IPS-NIHi7 (cell line): ENCODE measurements at regions not wholly inside any gene's neighbourhood (a gene's known extent, or its start where the extent isn't known, plus 50 kb on each side); places are given as distances from the start of the nearest gene placed in this dataset.
"Not testable (repeated sequence)": the region's sequence is repeated elsewhere in the genome, so short reads cannot be mapped to it uniquely, and the experiment has no call there.

Experiments used
- DNase-seq: peaks from one replicate; pipeline ENCODE4 v3.0.0; 2012; ENCODE audit warnings: mixed read lengths; ENCODE audit errors: extremely low spot score

DNA sequence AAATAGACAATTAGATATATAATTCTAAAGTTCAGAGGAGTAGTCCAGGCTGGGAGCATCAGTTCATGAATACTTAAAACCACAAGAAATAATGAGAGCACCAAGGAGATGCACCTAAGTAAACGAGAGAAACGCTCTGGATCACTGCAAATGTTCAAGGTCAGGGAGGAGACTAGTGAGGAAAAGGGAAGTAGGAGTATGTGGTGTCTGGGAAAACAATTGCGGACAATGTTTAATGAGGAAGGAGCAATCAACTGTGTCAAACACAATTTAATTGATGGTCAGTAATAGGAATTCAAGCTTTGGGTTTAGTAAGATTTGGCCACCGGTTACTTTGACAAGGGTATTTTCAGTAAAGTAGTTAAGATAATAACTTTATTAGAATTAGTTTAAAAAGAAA, 652.2 kb downstream of the DACH1 start:
- DNase-seq, result no peak

DNA sequence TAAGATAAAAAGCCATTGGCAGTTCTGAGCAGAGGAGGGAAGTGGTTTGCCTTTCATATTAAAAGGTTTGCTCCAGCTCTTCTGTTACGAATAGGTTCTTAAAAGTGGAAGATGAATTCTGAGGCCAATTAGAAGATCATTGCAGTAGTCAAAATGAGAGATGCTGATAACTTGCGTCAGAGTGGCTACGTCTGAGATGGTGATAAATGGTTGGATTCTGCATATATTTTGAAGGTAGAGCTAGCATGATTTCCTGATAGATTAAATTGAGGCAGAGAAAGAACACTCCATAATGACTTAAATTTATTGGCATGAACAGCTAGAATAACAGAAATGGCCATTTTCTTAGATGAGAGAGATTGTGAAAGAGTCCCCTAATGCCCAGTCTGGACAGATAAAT, 652.6 kb downstream of the DACH1 start:
- DNase-seq, result no peak

DNA sequence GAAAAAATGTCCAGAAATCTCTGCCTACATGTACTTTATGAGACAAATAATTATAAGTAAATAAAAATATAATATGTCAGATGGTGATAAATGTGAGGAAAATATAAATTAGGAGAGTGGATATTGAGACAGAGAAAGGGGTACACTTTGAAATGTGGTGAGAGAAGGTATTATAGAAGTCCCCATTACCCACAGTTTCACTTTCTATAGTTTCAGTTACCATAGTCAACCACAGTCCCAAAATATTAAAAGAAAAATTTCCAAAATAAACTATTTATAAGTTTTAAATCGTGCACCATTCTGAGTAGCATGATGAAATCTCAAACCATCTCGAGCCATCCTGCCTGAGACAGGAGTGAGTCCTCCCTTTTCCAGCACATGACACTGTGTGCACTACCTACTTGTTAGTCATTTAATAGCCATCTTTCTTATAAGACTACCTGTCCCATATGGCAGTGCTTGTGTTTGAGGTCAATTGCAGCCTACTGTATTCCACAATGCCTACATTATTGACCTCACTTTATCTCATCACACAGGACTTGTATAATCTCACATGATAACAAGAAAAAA, 653.7 kb downstream of the DACH1 start:
- no peak for DNase-seq

DNA sequence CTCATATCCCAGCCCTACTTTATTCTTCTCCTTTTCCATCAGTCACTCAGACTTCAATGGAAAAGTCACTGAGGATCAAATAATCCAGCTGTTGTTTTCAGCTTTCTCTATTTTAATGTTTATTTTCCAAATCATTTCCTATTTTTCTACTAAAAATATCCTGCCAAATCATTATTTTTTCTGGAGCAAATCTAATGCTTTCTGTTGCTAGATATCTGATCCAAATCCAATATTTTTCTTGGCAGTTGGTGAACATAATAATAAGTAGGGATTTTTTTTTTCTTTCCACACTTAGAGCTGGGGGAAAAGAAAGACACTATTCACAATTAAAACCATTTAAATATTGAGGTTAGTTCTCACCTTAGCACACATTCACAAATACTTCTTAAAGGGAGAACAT, 656.1 kb downstream of the DACH1 start:
- no peak for DNase-seq

DNA sequence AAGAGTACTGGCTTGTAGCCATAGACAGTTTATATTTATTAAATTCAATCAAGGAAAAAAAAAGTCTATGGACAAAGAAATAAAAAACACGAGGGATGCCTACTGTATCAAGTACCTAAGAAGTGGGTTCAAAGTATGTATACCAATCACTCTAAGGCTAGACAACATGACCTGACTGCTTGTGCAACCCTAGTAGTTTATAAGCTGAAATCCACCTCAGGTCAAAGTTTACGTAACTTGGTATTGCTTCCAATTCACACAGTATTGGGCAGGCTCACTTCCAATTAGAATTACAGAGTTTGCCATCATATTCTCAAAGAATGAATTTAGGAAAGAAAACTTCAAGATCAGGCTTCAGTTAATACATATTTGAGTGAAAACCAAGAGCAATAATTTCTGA, 657.8 kb downstream of the DACH1 start:
- DNase-seq, result no peak

DNA sequence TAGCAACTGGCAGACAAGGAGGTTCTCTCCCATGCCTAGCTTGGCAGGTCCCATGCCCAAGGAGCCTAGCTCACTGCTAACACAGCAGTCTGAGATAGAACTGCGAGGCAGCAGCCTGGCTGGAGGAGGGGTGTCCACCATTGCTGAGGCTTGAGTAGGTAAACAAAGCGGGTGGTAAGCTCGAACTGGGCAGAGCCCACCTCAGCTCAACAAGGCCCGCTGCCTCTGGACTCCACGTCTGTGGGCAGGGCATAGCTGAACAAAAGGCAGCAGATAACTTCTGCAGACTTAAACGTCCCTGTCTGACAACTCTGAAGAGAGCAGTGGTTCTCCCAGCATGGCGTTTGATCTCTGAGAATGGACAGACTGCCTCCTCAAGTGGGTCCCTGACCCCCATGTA, 682.4 kb downstream of the DACH1 start:
- not testable (repeated sequence) for DNase-seq

DNA sequence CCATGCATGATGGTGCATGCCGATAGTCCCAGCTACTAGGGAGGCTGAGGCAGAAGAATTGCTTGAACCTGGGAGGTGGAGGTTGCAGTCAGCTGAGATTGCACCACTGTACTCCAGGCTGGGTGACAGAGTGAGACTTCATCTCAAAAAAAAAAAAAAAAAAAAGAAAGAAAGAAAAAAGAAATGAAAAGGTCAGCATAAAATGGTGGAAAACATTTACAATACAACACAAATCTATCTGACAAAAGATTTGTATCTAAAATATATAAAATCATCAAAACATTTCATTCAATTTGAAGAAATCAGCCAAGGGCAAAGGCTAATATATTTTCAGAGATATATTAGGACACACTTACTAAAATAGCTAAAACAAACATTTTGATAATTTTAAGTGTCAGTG, 683.7 kb downstream of the DACH1 start:
- DNase-seq, result not testable (repeated sequence)

DNA sequence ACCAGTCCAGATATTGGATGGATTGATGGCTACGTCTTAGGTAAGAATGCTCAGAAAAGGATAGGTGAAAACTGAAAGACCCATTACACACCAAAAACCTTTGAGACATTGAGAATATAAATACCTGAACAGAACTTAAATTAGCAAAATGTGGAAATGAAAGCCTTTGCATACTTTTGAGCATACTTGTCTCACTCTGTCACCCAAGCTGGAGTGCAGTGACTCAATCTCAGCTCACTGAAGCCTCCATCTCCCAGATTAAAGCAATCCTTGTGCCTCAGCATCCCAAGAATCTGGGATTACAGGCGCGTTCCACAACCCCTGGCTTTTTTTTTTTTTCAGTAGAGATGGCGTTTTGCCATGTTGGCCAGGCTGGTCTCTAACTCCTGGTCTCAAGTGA, 695.3 kb downstream of the DACH1 start:
- no peak for DNase-seq

DNA sequence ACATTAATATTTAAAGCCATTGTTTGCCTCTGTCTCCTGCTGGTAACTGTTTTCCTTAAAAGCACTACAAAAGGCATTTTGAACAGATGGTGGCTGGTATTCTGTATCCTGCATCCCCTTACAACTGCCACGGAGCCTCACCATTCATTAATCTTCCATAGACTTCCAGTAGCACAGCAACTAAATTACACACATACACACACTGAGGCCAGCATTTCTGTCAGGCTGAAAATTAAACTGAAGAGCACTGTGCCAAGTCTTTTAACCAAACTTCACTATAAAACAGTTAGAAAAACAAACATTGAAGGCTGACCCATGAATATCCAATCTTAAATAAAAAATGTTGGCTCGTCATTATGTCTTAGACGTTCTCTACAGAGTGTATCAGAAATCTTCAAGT, 697.8 kb downstream of the DACH1 start:
- no peak for DNase-seq

DNA sequence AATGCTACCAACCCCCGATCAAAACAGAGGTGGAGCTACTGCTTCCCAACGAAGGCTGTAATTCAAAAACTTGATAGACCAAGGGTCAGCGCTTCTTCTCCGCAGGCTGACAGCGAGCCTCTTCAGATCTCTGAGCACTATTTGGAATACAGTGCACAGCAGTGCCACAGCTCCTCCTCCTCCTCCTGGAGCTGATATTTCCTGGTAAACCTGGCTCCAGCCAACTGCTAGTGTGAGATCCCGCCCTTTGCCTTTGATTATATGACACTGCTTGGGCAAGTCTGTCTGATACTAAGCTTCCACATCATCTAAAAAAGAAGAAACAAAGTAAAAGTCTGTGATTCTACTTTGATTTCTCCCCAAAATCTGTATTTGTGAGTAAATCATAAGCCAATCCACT, 710.5 kb downstream of the DACH1 start:
- no peak for DNase-seq

DNA sequence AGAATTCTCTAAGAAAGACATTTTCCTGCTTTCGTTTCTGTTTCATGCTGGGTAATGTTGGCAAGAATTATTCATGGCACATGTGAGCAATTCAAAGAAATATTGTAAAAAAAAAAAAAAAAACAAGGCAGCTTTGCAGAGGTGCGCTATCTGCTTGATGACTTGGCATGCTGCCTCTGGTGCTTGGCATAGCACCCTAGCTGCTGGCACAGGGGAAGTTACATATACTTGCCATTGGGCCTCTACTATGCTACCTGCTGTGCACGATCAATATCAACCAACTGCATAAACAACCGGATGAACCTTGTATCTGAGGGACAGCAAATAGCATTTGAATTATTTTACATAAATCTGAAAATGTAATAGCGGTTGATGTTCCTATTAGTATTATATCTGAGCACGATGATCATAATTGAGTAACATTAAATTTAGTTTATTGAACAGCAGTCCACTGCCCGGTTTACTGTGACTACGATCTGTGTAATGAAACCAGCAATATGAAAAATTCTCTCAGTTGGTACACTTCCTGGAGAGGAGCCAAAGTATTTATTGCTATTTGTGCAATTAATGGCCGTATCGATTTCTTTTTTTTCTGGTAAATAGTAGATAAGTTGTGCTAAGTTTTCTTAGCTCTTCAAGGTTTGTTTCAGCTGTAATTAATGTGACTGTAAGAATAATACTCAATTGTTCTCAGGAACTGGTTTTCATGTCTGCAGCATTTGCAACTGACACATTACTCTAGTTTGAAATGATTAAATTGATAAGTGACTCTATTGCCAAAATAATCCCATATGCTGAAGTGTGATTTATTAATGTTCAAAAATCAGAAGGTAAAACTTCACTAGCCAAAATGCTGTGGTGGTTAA, 717.3 kb downstream of the DACH1 start:
- no peak for DNase-seq

DNA sequence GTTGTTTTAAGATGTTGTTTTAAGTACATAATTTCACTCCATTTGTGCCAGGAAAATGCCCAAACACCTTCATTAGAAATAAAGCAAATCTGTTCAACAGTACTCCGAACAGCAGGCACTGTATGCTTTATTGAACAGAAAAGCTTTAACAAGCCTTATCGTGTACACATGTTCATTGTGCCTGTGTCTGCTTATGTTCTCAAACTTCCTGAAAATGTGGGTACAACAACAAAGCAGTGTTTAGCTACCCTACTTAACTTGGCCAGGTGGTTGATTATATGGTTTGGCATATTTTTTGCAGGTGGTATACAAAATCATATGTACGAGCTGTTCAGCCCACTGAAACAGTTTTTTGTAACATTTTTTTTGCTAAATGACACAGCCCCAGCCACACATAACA, 718.0 kb downstream of the DACH1 start:
- DNase-seq, result no peak

DNA sequence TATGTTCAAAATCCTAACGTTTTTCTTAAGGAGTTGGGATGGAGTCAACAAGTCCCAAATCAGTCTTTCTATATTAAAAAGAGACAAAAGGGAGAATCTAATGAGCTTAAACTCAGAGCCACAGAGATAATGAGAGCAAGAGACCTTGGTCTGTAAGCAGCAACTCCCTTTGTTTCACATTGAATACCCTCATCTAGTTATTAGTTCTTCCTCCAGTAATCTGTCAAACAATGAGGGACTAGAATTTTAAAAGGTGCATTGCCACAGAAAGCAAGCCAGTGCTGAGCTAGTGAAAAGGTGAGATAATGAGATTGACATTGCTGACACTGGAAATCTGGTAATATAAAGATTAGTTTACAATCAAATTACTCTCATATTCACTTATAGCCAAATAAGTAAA, 718.6 kb downstream of the DACH1 start:
- DNase-seq, result no peak

DNA sequence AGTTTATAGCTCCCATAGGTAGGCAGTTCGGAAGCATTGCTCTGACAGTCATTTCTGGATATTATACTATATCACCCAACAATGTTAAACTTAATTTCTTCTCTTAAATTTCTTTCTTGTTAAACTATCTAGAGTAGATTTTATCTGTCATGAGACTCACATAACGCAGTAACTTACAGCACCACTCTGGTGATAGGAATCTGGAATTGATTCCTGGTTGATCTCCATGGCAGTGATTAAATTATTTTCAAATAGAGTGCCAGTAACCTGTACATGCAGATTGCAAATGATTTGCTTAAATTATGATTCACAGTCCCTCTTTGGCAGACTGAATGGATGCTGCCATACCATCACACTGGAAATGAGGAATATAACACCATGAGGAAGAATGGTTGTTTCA, 722.1 kb downstream of the DACH1 start:
- DNase-seq, result no peak

DNA sequence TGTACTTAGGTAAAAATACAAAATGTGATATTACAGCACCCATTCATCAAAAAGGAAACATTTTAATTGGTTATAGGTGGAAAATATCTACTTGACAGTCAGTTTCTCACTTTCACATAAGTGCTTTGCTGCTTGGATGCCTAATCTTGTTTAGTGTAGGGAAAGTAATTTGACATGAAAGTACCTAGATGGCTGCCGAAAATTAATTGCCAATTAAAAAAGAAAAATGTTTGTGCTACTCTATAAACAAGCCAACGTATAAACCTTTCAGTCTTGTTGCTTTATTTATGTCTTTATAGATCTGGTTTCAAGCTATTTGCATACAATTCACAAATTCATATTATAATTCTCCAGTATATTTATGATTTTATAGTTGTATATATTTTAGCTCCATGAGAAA, 729.9 kb downstream of the DACH1 start:
- no peak for DNase-seq

DNA sequence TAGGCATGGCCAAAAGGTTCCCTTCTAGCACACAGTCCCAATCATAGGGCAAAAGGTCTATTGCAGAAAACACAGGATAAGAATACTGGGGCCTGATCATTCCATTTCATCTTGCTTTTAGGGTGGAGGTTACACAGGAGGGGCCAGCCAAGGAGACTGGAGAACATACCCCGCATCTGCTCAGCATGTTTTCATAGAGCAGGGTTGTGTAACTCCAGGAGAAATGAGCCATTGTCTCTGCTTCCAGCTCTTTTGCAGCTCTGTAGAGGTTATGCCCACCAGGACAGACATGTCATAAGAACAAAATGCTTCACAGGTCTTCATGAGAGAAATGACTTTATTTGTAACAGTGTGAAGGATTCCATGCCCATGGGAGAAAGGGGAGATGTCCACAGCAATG, 742.8 kb downstream of the DACH1 start:
- no peak for DNase-seq

DNA sequence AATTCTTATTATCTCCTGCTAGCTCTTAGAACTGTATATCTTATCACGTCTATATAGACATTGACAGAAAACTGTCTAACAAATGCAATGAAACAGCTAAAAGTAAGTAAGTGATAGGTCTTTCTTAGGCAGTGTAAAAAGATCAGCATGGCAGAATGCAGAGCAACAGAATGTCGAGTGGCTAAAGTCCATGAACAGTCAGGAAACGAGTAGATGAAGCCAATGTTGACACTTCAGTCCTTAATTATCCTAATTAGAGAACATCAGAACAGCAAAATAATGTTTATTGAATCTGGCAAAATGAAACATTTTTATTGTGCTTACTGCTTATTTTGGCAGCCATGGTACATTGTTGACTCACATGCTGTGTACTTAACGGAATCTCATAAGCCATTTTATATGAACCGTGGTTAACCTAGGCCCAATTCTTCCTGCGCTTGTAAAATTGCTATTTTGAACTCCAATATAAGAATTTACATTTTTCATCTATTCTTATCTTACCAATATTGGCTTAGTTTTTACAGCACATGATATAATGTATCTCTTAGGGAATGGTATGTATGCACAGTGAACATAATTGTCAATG, 748.1 kb downstream of the DACH1 start:
- no peak for DNase-seq

DNA sequence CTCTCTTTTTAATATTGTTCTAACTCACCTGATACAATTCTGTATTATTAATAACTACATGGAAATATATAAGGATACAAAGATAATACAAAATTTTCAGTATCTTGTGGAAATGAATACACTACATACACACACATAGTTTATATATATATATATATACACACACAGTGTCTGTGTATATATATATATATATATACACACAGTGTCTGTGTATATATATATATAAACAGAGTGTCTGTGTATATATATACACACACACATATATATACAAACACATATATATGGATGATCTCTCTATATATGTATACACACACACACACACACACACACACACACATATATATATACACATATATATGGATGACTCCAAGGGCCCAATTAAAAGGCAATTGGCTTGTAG, 749.1 kb downstream of the DACH1 start:
- DNase-seq, result no peak

DNA sequence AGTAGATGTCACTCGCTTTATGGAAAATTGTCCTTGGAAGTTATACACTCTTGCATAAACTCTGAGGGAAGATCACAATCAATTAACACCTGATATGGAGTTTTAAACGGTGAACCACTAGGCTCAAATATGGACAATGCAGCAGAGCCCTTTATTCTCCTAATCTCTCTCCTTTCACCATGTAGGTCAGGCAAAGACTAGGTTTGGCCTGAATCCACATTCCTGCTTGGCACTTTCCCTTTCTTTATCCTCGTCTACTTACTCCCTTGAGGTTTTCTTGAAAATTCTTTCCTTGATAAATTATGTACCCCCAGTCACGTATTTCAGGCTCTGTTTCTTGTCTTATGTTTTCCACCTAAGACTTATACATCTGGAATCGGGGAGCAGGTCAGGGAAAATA, 751.7 kb downstream of the DACH1 start:
- no peak for DNase-seq

DNA sequence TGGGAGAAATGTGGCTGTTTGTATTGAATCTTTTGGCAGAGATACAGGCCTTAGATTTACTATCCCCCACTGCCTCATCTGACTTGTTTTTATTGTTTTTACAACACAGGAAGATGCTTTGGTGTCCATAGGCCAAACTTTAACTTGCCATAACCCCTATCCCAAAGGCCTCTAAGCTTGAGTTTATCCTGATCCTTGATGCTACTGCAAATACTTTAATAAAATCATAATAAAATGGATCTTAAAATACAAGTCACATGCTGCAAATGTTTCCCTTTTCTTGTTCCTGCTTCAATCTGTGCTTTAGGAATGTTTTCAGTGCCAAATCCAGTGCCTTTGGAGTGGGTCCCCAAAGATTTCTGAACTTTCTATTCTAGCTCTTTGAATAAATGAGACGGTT, 770.6 kb downstream of the DACH1 start:
- no peak for DNase-seq

DNA sequence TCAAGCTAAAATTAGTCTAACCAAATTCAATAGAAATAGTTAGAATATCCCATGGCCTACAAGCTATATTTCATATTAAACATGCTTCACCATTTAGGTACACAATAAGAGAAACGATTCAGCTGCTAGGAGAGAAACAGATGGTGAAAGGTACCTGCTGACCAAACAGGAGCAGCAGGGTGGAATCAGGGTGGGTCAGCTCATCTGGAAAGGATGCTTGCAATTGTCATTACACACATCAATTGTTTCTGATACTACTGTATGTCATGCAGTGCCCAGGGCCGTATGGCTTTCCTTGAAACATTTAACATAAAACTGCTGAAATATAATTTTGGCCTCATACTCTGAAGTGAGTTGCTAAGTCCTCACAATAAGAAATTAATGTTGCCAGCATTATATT, 776.0 kb downstream of the DACH1 start:
- no peak for DNase-seq

DNA sequence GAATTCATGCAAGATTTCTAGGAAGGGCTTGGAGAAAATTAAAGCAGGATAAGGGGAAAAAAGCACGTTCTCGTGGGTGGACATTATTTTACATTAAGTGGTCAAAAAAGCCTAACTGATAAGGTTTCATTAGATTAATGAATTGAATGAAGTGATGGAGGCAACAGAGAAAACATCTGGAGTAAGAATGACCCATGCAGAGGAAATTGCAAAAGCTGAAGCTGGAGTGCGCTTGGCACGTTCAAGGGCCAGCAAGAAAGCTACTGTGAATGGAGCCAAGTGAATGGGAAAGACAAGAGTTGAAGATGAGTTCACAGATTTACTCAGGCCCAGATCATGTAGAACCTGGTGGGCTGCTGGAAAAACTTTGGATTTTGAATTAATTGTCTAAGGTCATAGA, 777.9 kb downstream of the DACH1 start:
- no peak for DNase-seq

DNA sequence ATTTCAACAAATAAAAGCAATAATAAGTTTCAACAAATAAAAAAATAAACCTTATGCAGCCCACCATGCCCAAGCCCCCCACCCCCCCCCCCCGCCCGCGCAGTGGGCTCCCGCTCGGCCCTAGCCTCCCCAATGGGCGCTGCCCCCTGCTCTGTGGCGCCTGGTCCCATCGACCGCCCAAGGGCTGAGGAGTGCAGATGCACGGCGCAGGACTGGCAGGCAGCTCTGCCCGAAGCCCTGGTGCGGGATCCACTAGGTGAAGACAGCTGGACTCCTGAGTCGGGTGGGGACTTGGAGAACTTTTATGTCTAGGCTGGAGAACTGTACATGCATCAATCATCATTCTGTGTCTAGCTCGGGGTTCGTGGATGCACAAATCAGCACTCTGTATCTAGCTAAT, 779.6 kb downstream of the DACH1 start:
- DNase-seq, result no peak
